Mesendoderm (in vitro differentiated cells): ENCODE measurements at regions not wholly inside any gene's neighbourhood (a gene's known extent, or its start where the extent isn't known, plus 50 kb on each side); places are given as distances from the start of the nearest gene placed in this dataset.

Experiments
- DNase-seq: peaks from one replicate; pipeline ENCODE4 v3.0.0; 2013
- H2AK5ac ChIP-seq: 2 replicates; pipeline ENCODE4 v1.6.1; 2013; ENCODE audit warnings: low read length, inconsistent platforms
- H2BK120ac ChIP-seq: 2 replicates; pipeline ENCODE4 v1.6.1; 2013; ENCODE audit warnings: low read depth, mild to moderate bottlenecking, low read length, moderate library complexity, mixed read lengths
- H2BK15ac ChIP-seq: replicated peaks from 2 replicates; pipeline ENCODE4 v1.6.1; 2013; ENCODE audit warnings: low read depth, mild to moderate bottlenecking, moderate library complexity
- H2BK5ac ChIP-seq: 2 replicates; pipeline ENCODE4 v1.6.1; 2013; ENCODE audit warnings: low read length, inconsistent platforms
- H3K18ac ChIP-seq: 2 replicates; pipeline ENCODE4 v1.6.1; 2013; ENCODE audit warnings: mild to moderate bottlenecking, low read length, mixed read lengths
- H3K23ac ChIP-seq: one replicate; pipeline ENCODE4 v1.6.1; 2013; ENCODE audit warnings: low read length
- H3K27ac ChIP-seq: 2 replicates; pipeline ENCODE4 v1.5.1; 2013; ENCODE audit warnings: low read depth, mild to moderate bottlenecking, inconsistent platforms, low read length, moderate library complexity
- H3K27me3 ChIP-seq: 2 replicates; pipeline ENCODE4 v1.6.1; 2013; ENCODE audit warnings: low read length, control low read depth, mild to moderate bottlenecking, inconsistent platforms; ENCODE audit not compliant: insufficient read depth, poor library complexity
- H3K36me3 ChIP-seq: 2 replicates; pipeline ENCODE4 v1.6.1; 2013; ENCODE audit warnings: low read length, inconsistent platforms; ENCODE audit not compliant: control insufficient read depth, insufficient read depth
- H3K4ac ChIP-seq: one replicate; pipeline ENCODE4 v1.6.1; 2013; ENCODE audit warnings: low read depth, mild to moderate bottlenecking, low read length, moderate library complexity
- H3K4me1 ChIP-seq: 2 replicates; pipeline ENCODE4 v1.6.1; 2013; ENCODE audit warnings: low read depth, low read length, inconsistent platforms; ENCODE audit not compliant: control insufficient read depth
- H3K4me2 ChIP-seq: 2 replicates; pipeline ENCODE4 v1.6.1; 2013; ENCODE audit warnings: low read length
- H3K4me3 ChIP-seq: 2 replicates; pipeline ENCODE4 v1.5.1; 2013; ENCODE audit warnings: mild to moderate bottlenecking, low read length
- H3K56ac ChIP-seq: one replicate; pipeline ENCODE4 v1.6.1; 2013; ENCODE audit warnings: low read length
- H3K79me1 ChIP-seq: 2 replicates; pipeline ENCODE4 v1.6.1; 2013; ENCODE audit warnings: low read length, inconsistent platforms
- H3K79me2 ChIP-seq: 2 replicates; pipeline ENCODE4 v1.6.1; 2013; ENCODE audit warnings: mild to moderate bottlenecking, low read length; ENCODE audit not compliant: control insufficient read depth, insufficient read depth
- H3K9ac ChIP-seq: 2 replicates; pipeline ENCODE4 v1.6.1; 2013; ENCODE audit warnings: low read length, inconsistent platforms
- H4K5ac ChIP-seq: one replicate; pipeline ENCODE4 v1.6.1; 2013; ENCODE audit warnings: low read length
- H4K8ac ChIP-seq: one replicate; pipeline ENCODE4 v1.6.1; 2013; ENCODE audit warnings: low read depth, mild to moderate bottlenecking, control low read depth, low read length, moderate library complexity
- WGBS: extraction: QIAGEN DNeasy Blood & Tissue Kit; methylation state at CpG from one replicate; pipeline ENCODE4 v1.1.7; 2013; ENCODE audit warnings: low lambda C conversion rate, missing lambda C conversion rate; ENCODE audit not compliant: insufficient coverage; ENCODE audit errors: extremely low coverage; 5-methylcytosine and 5-hydroxymethylcytosine counted together

DNA sequence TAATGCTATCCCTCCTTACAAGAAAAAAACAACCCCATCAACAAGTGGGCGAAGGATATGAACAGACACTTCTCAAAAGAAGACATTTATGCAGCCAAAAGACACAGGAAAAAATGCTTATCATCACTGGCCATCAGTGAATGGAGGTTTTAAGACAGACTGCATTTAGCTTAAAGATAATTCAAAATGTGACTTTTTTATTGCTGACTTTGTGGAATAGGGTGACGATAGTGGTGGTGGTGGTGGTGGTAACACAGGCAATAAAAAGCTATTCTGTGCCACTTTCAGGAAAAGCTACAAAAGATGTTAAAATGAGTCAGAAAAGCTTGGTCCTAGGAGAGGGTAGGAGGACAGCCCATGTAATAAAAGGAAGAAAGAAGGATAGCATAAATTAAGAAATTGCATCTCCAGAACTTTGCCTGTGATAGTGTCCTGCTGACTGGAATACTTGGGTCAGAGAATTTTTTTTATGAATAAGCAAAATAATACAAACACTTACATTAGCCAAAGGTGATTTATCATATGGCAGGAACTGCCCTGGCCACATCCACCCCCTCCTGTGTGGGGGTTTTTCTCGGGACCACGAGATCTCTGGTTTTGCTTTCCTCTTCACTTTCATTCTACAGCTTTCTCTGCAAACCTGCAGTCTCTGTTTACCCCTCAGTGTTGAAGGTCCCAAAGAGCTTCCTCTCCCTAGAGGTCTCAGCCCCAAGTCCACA lies 186.7 kb downstream of the DRD1 start:
- Histone ChIP-seq H3K4me2 (no peak overlapping the region), H3K18ac (no peak overlapping the region), H3K27me3 (no peaks in the 10 kb centered on the region), H3K4ac (no peak overlapping the region), H3K4me1 (no peaks in the 10 kb centered on the region), H3K79me2 (no peaks in the 10 kb centered on the region), H2BK15ac (no peak overlapping the region), H3K56ac (no peak overlapping the region), H4K8ac (no peak overlapping the region), H2BK120ac (no peak overlapping the region), H3K27ac (no peak overlapping the region), H3K23ac (no peak overlapping the region), H3K79me1 (no peaks in the 10 kb centered on the region), H3K4me3 (no peak overlapping the region), H2BK5ac (no peak overlapping the region), H2AK5ac (no peak overlapping the region), H3K9ac (no peak overlapping the region), H4K5ac (no peak overlapping the region), H3K36me3 (no peaks in the 10 kb centered on the region)
- no CpG with 5 or more reads among the region's 4 CpGs for WGBS
- no peak for DNase-seq

DNA sequence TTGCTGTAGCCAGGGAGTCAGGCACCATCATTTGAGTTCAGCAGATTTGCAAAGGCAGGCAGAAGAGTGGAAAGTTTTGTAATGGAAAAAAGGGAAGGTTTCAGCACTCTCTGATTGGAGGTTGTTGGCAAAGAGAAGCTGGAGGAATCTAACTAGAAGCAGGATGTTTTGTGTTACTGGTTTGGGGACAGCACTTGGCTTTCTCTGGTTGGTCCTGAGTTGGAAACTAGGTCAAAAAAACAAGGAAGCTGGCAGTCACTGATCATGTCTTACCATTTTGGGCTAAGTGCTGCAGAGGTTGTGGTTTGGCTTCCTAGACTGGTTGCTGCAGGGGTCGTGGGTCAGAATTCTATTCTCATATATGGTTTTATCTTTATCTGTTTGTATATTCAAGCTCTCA lies 189.8 kb downstream of the DRD1 start:
- Histone ChIP-seq H3K79me2 (no peaks in the 10 kb centered on the region), H4K5ac (no peak overlapping the region), H3K4ac (no peak overlapping the region), H3K79me1 (no peaks in the 10 kb centered on the region), H3K4me2 (no peak overlapping the region), H3K9ac (no peak overlapping the region), H3K4me1 (no peaks in the 10 kb centered on the region), H3K23ac (no peak overlapping the region), H3K56ac (no peak overlapping the region), H2AK5ac (no peak overlapping the region), H4K8ac (no peak overlapping the region), H3K27ac (no peak overlapping the region), H2BK5ac (no peak overlapping the region), H2BK120ac (no peak overlapping the region), H3K18ac (no peak overlapping the region), H2BK15ac (no peak overlapping the region), H3K36me3 (no peaks in the 10 kb centered on the region), H3K4me3 (no peak overlapping the region), H3K27me3 (no peaks in the 10 kb centered on the region)
- no CpG with 5 or more reads among the region's 1 CpG for WGBS
- DNase-seq: no peak

DNA sequence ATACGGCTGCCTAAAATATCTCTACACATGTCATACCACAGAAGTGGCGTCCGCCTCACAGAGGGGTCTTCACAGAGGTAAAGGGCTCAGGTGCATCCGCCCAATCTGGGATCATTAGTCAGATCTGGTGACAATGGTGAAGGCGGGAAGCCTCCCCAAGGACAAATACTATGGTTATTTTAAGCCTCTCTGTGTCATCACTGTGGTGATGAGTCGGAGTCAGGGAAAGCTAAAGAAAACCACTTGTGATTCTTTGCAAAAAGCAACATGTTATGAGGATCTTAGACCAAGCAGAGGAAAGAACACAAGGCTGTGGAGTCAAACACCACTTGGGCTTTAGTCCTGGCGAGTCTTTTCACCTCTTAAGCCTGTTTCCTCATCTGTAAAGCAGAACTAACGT lies 190.4 kb downstream of the DRD1 start:
- no peak overlapping the region for H3K27ac ChIP-seq
- no peak overlapping the region for H4K5ac ChIP-seq
- no peak overlapping the region for H2AK5ac ChIP-seq
- H3K4ac ChIP-seq: no peak overlapping the region
- no peak overlapping the region for H2BK15ac ChIP-seq
- no peak overlapping the region for H3K4me3 ChIP-seq
- H3K18ac ChIP-seq: no peak overlapping the region
- H3K79me2 ChIP-seq: no peaks in the 10 kb centered on the region
- no peak overlapping the region for H3K23ac ChIP-seq
- no peaks in the 10 kb centered on the region for H3K27me3 ChIP-seq
- no peak overlapping the region for H4K8ac ChIP-seq
- no CpG with 5 or more reads among the region's 8 CpGs for WGBS
- DNase-seq: no peak
- no peak overlapping the region for H2BK120ac ChIP-seq
- H3K56ac ChIP-seq: no peak overlapping the region
- no peaks in the 10 kb centered on the region for H3K4me1 ChIP-seq
- H3K9ac ChIP-seq: no peak overlapping the region
- no peak overlapping the region for H3K4me2 ChIP-seq
- no peaks in the 10 kb centered on the region for H3K79me1 ChIP-seq
- no peaks in the 10 kb centered on the region for H3K36me3 ChIP-seq
- H2BK5ac ChIP-seq: no peak overlapping the region

DNA sequence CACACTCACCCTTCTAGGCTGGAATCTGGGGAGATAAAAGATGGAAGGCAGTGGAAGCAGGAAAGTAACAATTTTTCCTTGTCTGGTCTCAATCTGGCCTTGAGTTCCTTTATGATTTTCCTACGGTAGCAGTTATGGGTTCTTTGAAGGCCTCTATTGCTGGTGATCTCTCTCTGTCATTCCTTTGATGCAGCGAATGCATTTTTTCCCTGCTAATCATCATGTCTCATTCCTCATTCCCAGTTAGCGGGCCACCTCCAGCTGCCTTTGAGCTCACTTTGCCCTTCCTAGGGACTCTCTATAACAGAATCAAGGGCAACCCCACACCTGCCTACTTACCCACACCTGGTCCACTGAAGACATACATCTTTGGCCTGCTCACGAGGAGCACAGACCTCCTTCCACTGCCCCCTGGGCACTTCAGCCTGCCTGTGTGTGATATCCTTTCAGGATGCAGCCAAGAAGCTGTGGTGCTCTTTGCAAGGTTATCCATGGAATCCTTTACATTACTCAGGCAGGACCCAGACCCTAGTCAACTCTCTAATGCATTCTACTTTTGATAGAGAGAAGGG lies 191.7 kb downstream of the DRD1 start:
- Histone ChIP-seq H3K79me2 (no peaks in the 10 kb centered on the region), H2AK5ac (no peak overlapping the region), H2BK5ac (no peak overlapping the region), H3K9ac (no peak overlapping the region), H3K18ac (no peak overlapping the region), H4K8ac (no peak overlapping the region), H2BK15ac (no peak overlapping the region), H3K56ac (no peak overlapping the region), H3K23ac (no peak overlapping the region), H3K36me3 (no peaks in the 10 kb centered on the region), H3K79me1 (no peaks in the 10 kb centered on the region), H4K5ac (no peak overlapping the region), H3K4ac (no peak overlapping the region), H3K4me2 (no peak overlapping the region), H3K4me3 (no peak overlapping the region), H2BK120ac (no peak overlapping the region), H3K27me3 (no peaks in the 10 kb centered on the region), H3K27ac (no peak overlapping the region), H3K4me1 (no peaks in the 10 kb centered on the region)
- no CpG with 5 or more reads among the region's 4 CpGs for WGBS
- DNase-seq: no peak

DNA sequence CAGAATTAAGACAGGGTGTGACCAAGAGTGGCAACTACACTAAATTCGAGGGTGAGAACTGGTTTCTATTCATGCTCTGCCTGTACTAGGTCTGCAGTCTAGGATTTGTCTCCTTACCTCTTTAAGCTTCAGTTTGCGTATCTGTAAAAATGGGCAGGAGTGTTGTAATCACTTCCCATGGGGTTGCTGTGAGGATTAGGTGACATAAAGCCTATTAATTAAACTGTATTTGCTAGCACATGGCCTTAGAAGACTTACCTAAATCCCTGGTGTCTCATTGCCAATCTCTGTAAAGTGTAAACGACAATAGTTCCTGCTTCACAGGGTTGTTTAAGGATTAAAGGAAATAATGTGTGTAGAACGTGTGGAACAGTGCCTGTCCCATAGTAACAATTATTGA lies 193.6 kb downstream of the DRD1 start:
- H2AK5ac ChIP-seq: no peak overlapping the region
- H3K23ac ChIP-seq: no peak overlapping the region
- no peak overlapping the region for H2BK15ac ChIP-seq
- no peaks in the 10 kb centered on the region for H3K36me3 ChIP-seq
- H3K18ac ChIP-seq: no peak overlapping the region
- H4K5ac ChIP-seq: no peak overlapping the region
- no peaks in the 10 kb centered on the region for H3K79me2 ChIP-seq
- no peaks in the 10 kb centered on the region for H3K27me3 ChIP-seq
- H3K4me2 ChIP-seq: no peak overlapping the region
- H3K4me1 ChIP-seq: no peaks in the 10 kb centered on the region
- H3K79me1 ChIP-seq: no peaks in the 10 kb centered on the region
- no peak overlapping the region for H3K4me3 ChIP-seq
- H3K27ac ChIP-seq: no peak overlapping the region
- H3K9ac ChIP-seq: no peak overlapping the region
- no peak overlapping the region for H3K4ac ChIP-seq
- H2BK120ac ChIP-seq: no peak overlapping the region
- H2BK5ac ChIP-seq: no peak overlapping the region
- no CpG with 5 or more reads among the region's 4 CpGs for WGBS
- H3K56ac ChIP-seq: no peak overlapping the region
- no peak for DNase-seq
- no peak overlapping the region for H4K8ac ChIP-seq

DNA sequence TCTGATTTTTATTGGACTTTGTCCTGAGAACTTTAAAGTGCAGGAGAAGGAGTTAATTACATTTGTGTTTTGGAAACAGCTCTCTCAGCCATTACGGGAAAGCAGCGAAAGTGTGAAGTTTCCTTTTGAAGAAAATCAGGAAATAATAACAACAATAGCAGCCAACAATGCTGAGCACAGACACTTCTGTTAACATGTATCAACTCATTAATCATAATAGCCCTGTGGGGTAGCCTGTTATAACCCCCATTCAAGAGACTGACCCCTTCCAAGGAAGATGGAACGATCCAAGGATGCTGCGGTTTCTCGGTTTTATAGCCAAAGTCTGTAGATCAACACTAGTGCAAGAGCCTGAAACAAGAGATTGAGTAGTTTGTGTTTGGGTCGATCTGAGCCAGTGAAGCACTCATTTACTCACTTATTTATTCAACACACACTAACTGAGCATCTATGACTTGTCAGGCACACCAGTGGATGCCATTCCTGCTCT lies 195.5 kb downstream of the DRD1 start:
- Histone ChIP-seq H3K9ac (no peak overlapping the region), H3K4me3 (no peak overlapping the region), H2BK15ac (no peak overlapping the region), H3K79me1 (no peaks in the 10 kb centered on the region), H2AK5ac (no peak overlapping the region), H3K27ac (no peak overlapping the region), H2BK5ac (no peak overlapping the region), H3K4me1 (no peaks in the 10 kb centered on the region), H3K18ac (no peak overlapping the region), H3K79me2 (no peaks in the 10 kb centered on the region), H3K27me3 (no peaks in the 10 kb centered on the region), H4K8ac (no peak overlapping the region), H3K4me2 (no peak overlapping the region), H3K56ac (no peak overlapping the region), H3K4ac (no peak overlapping the region), H4K5ac (no peak overlapping the region), H2BK120ac (no peak overlapping the region), H3K36me3 (no peaks in the 10 kb centered on the region), H3K23ac (no peak overlapping the region)
- DNase-seq: no peak
- WGBS: no CpG with 5 or more reads among the region's 6 CpGs
